ENCODE measurements at regions not wholly inside any gene's neighbourhood (a gene's known extent, or its start where the extent isn't known, plus 50 kb on each side); places are given as distances from the start of the nearest gene placed in this dataset.

DNA sequence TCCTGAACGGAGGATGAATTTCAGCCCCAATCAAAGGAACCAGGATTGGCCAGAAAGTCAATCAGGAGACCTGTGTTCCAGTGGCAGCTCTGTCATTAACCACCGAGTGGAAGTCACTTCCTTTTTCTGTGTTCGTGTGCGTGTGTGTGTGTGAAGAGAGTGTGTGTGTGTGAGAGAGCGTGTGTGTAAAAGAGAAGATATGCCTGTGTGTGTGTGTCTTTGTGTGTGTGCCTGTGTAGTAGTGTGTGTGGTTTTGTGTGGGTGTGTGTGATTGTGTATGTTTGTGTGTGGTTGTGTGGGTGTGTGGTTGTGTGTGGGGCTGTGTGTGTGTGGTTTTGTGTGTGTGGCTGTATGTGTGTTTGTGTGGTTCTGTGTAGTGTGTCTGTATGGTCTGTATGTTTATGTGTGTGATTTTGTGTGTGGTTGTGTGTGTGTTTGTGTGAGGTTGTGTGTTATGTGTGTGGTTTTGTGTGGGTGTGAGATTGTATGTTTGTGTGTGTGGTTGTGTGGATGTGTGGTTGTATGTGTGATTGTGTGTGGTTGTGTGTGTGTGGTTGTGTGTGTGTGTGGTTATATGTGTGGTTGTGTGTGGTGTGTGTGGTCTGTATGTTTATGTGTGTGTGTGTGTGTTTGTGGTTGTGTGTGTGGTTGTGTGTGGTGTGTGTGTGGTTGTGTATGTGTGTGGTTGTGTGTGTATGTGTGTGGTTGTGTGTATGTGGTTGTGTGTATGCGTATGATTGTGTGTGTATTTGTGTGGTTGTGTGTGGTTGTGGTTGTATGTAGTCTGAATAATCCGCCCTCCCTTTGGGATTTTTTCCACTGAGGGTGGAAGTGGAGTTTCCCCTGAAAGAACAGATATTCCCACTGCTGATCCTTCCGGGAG lies 314.4 kb downstream of the SHQ1 start:
- Mint-ChIP-seq H3K27me3 (ENCODE audit: low read depth) (peaks cover 5% of the 10 kb centered on the region), H3K9me3 (peaks cover 5% of the 10 kb centered on the region), H3K4me3 (no peak overlapping the region), H3K27ac (no peak overlapping the region), H3K36me3 (no peaks in the 10 kb centered on the region), H3K4me1 (peaks cover 4% of the 10 kb centered on the region)
- TF ChIP-seq, protein P1, sequence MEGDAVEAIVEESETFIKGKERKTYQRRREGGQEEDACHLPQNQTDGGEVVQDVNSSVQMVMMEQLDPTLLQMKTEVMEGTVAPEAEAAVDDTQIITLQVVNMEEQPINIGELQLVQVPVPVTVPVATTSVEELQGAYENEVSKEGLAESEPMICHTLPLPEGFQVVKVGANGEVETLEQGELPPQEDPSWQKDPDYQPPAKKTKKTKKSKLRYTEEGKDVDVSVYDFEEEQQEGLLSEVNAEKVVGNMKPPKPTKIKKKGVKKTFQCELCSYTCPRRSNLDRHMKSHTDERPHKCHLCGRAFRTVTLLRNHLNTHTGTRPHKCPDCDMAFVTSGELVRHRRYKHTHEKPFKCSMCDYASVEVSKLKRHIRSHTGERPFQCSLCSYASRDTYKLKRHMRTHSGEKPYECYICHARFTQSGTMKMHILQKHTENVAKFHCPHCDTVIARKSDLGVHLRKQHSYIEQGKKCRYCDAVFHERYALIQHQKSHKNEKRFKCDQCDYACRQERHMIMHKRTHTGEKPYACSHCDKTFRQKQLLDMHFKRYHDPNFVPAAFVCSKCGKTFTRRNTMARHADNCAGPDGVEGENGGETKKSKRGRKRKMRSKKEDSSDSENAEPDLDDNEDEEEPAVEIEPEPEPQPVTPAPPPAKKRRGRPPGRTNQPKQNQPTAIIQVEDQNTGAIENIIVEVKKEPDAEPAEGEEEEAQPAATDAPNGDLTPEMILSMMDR (IDR thresholded peaks at IDR 0.05; ENCODE audit: unreplicated experiment): no peak
- no peak for DNase-seq (ENCODE audit: low spot score in 2 of 2, unreplicated experiment in 2 of 2)

DNA sequence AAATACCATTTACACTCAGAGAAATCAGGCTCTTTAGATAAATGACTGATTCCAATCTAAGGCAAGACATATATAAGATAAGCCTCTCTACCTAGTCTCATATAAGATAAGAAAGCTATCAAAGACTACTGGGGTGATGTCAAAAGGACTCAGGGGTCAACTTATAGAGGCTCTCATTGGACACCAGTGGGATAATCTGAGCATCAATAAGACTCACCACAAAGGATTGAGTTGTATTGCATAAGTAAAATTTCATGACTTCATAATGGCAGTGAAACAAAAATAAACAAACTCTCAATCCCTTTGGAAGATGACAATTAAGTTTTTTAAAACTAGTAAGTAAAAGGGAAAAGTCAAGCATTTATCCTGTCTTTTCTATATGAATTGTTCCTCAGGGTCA lies 317.8 kb downstream of the SHQ1 start:
- no peak overlapping the region for H3K4me3 Mint-ChIP-seq

DNA sequence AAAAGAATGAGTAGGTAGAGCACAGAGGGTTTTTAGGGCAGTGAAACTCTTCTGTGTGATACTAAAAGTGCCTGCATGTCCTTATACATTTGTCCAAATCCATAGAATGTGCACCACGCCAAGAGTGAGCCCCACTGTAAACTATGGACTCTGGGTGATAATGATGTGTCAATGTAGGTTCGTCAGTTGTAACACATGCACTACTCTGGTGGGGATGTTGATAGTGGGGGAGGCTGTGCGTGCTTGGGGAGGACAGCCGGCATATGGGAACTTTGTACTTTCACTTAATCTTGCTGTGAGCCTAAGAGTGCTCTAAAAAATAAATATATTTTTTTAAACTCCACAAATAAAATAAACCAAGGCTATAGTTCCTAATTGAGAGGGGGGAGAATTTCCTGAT lies 319.2 kb downstream of the SHQ1 start:
- H3K27ac Mint-ChIP-seq: no peak overlapping the region
- TF ChIP-seq, protein P1 (IDR thresholded peaks at IDR 0.05; ENCODE audit: unreplicated experiment): no peak

More for the DNA sequence above, 317.8 kb downstream of the SHQ1 start:
- H3K27me3 Mint-ChIP-seq (ENCODE audit: low read depth): peaks cover 8% of the 10 kb centered on the region
- no peaks in the 10 kb centered on the region for H3K4me1 Mint-ChIP-seq
- H3K27ac Mint-ChIP-seq: no peak overlapping the region
- H3K36me3 Mint-ChIP-seq: no peaks in the 10 kb centered on the region
- DNase-seq (ENCODE audit: low spot score in 2 of 2, unreplicated experiment in 2 of 2): no peak
- TF ChIP-seq, protein P1 (IDR thresholded peaks at IDR 0.05; ENCODE audit: unreplicated experiment): no peak
- H3K9me3 Mint-ChIP-seq: peaks cover 5% of the 10 kb centered on the region

DNA sequence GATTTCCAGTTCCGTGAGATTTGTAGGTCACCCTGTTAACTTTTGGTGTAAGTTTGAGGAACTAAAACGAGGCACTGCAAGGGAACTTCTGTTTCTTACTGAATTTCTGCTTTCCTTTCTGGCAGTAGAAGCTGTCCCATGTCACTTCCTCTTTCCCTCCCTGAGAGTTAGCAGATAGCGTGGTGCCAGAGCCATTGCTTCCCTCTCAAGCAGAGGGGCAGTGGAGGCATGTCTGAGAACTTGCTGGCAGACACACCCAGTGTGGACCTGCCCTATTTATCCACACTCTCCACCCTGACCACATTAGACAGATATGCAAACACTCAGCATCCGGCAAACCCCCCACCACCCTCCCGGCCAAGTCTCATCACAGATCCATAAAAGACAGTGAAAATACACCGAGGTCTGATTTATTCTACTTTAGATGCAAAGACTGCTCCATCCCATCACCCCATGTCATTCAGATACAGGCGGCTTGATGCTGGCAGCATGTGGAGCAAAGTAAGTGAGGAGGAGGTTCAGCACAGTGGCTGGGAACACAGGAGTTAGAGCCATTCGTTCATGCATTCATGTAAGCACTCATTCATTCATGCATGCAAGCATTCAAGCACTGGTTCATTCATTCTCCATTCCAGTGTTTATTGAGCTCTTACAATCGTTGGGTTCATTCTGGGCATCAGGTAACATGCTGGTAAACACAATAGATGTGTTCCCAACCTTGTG lies 324.7 kb downstream of the SHQ1 start:
- Mint-ChIP-seq H3K4me3 (no peak overlapping the region), H3K4me1 (peaks cover 26% of the 10 kb centered on the region), H3K27ac (no peak overlapping the region), H3K36me3 (no peaks in the 10 kb centered on the region), H3K27me3 (ENCODE audit: low read depth) (peaks cover 8% of the 10 kb centered on the region), H3K9me3 (no peaks in the 10 kb centered on the region)
- TF ChIP-seq, protein P1 (IDR thresholded peaks at IDR 0.05; ENCODE audit: unreplicated experiment): no peak
- DNase-seq (ENCODE audit: low spot score in 2 of 2, unreplicated experiment in 2 of 2): no peak

More for the DNA sequence above, 319.2 kb downstream of the SHQ1 start:
- Mint-ChIP-seq H3K27me3 (ENCODE audit: low read depth) (peaks cover 8% of the 10 kb centered on the region), H3K4me1 (no peaks in the 10 kb centered on the region), H3K36me3 (no peaks in the 10 kb centered on the region), H3K9me3 (peaks cover 5% of the 10 kb centered on the region), H3K4me3 (no peak overlapping the region)
- no peak for DNase-seq (ENCODE audit: low spot score in 2 of 2, unreplicated experiment in 2 of 2)

GRCh38 chr3:72520690-72521308 lies 327.4 kb downstream of the SHQ1 start:
- peaks cover 5% of the 10 kb centered on the region for H3K27me3 Mint-ChIP-seq (ENCODE audit: low read depth)
- TF ChIP-seq, protein P1 (IDR thresholded peaks at IDR 0.05; ENCODE audit: unreplicated experiment): no peak
- DNase-seq (ENCODE audit: low spot score in 2 of 2, unreplicated experiment in 2 of 2): no peak
- H3K36me3 Mint-ChIP-seq: no peaks in the 10 kb centered on the region
- peaks cover 43% of the 10 kb centered on the region for H3K4me1 Mint-ChIP-seq
- H3K27ac Mint-ChIP-seq: no peak overlapping the region
- H3K9me3 Mint-ChIP-seq: no peaks in the 10 kb centered on the region
- no peak overlapping the region for H3K4me3 Mint-ChIP-seq
